Calu3 (cell line): ENCODE measurements at regions not wholly inside any gene's neighbourhood (a gene's known extent, or its start where the extent isn't known, plus 50 kb on each side); places are given as distances from the start of the nearest gene placed in this dataset.

Source experiments
- BruUV-seq: library from RNA; stranded (reverse); fragments of 400-500 nt; replicated peaks from 2 replicates; lab custom pipeline; 2021; lab: Mats Ljungman, UMichigan
- CTCF ChIA-PET: fragments of 300-600 bp; sonication (Branson Sonifier 250); formaldehyde crosslinking; loops from one replicate; lab custom pipeline; 2022; ENCODE audit warnings: antibody characterized with exemption; lab: Charles Lee
- DNase-seq: peaks from one replicate; pipeline ENCODE4 v3.0.0; 2022
- H3K27ac Mint-ChIP-seq: one replicate; pipeline ENCODE4 v1.8.0; 2022; ENCODE audit warnings: mixed read lengths; ENCODE audit not compliant: unreplicated experiment
- H3K27me3 Mint-ChIP-seq: one replicate; pipeline ENCODE4 v1.8.0; 2022; ENCODE audit warnings: mixed read lengths; ENCODE audit not compliant: unreplicated experiment
- H3K36me3 Mint-ChIP-seq: one replicate; pipeline ENCODE4 v1.8.0; 2022; ENCODE audit warnings: mild to moderate bottlenecking, moderate library complexity, mixed read lengths; ENCODE audit not compliant: insufficient read depth, unreplicated experiment
- H3K4me1 Mint-ChIP-seq: one replicate; pipeline ENCODE4 v1.8.0; 2022; ENCODE audit warnings: mild to moderate bottlenecking, low read depth, mixed read lengths; ENCODE audit not compliant: unreplicated experiment
- H3K4me3 Mint-ChIP-seq: one replicate; pipeline ENCODE4 v1.8.0; 2022; ENCODE audit warnings: mild to moderate bottlenecking, low read depth, moderate library complexity, mixed read lengths; ENCODE audit not compliant: unreplicated experiment
- H3K9me3 Mint-ChIP-seq: one replicate; pipeline ENCODE4 v1.8.0; 2022; ENCODE audit warnings: low read depth, mixed read lengths; ENCODE audit not compliant: unreplicated experiment
- intact Hi-C: fragments of 100-400 bp; cut with micrococcal nuclease; formaldehyde crosslinking; loops from one replicate; pipeline ENCODE4 v1.10.0; 2022; ENCODE audit not compliant: unreplicated experiment
- TF ChIP-seq, protein P1 (sequence below): fragments of 200-600 bp; IDR thresholded peaks from one replicate; pipeline ENCODE4 v1.8.0; 2022; ENCODE audit warnings: antibody characterized with exemption; ENCODE audit not compliant: unreplicated experiment

DNA sequence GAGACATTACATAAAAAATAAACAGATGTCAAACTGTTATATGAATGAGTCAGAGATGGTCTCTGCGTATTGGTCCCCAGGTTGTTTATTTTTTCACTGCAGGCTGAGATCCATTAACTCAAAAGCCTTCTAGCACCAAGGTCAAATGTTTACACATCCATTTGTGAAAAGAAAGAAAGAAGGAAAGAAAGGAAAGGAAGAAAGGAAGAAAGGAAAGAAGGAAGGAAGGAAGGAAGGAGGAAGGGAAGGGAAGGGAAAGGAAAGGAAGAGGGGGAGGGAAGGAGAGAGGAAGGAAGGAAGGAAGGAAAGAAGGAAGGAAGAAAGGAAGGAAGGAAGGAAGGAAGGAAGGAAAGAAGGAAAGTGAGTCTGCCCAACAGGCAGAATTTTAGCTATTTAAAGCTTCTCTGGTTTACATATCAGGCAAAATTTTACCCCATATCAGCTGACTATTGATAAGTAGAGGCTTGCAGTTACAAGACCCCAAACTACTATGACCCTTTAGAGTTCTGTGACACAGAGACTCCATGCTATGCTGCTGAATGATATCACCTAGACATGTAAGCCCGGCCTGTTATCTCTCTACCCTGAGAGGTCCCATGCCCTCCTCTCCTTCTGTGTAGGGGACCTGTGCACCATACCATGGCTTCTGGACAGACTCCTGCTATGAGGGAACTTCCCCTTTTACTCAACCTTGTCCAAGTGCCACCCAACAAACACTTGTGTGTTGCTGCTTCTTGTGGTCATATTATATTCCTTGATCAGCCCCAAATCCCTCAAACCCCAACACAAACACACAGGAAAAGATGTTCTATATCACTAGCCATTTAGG is 59.0 kb downstream of the DRD1 start:
- Mint-ChIP-seq H3K36me3 (no peaks in the 10 kb centered on the region), H3K4me3 (no peak overlapping the region), H3K27ac (no peak overlapping the region), H3K9me3 (peaks cover 5% of the 10 kb centered on the region), H3K27me3 (no peaks in the 10 kb centered on the region), H3K4me1 (no peaks in the 10 kb centered on the region)
- CTCF ChIA-PET = no interaction called here
- BruUV-seq = no TSS peak
- no peak for DNase-seq
- intact Hi-C loops = no loop called here
- TF ChIP-seq, protein P1, sequence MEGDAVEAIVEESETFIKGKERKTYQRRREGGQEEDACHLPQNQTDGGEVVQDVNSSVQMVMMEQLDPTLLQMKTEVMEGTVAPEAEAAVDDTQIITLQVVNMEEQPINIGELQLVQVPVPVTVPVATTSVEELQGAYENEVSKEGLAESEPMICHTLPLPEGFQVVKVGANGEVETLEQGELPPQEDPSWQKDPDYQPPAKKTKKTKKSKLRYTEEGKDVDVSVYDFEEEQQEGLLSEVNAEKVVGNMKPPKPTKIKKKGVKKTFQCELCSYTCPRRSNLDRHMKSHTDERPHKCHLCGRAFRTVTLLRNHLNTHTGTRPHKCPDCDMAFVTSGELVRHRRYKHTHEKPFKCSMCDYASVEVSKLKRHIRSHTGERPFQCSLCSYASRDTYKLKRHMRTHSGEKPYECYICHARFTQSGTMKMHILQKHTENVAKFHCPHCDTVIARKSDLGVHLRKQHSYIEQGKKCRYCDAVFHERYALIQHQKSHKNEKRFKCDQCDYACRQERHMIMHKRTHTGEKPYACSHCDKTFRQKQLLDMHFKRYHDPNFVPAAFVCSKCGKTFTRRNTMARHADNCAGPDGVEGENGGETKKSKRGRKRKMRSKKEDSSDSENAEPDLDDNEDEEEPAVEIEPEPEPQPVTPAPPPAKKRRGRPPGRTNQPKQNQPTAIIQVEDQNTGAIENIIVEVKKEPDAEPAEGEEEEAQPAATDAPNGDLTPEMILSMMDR = no peak

DNA sequence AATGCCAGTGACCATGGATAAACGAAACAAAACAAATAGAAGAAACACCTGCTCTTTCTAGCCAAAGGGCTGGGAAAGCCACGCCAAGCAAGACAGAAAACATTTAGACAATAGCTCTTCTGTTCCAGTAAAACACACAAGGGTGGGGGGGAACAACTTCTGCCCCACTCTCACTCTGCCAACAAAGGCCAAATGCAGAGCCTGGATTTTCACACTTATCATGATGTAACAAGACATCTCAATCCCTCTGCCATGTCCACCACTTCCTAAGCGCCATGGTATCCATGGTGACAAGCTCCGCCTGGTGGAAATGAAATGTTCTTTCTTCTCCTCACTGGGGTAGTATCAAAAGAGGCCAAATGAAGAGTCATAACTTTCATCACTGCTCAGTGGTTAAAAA is 60.6 kb downstream of the DRD1 start:
- CTCF ChIA-PET = interaction anchor here (0.6 kb wide), 2 partner anchors 198 to 274 kb away, joined by 6 to 9 read pairs; no protein-coding TSS in a partner anchor
- intact Hi-C loops = no loop called here
- Mint-ChIP-seq H3K27ac (no peak overlapping the region), H3K4me3 (no peak overlapping the region), H3K36me3 (no peaks in the 10 kb centered on the region), H3K4me1 (no peaks in the 10 kb centered on the region), H3K27me3 (no peaks in the 10 kb centered on the region), H3K9me3 (peaks cover 4% of the 10 kb centered on the region)
- BruUV-seq = no TSS peak
- DNase-seq = no peak
- TF ChIP-seq, protein P1 = no peak

DNA sequence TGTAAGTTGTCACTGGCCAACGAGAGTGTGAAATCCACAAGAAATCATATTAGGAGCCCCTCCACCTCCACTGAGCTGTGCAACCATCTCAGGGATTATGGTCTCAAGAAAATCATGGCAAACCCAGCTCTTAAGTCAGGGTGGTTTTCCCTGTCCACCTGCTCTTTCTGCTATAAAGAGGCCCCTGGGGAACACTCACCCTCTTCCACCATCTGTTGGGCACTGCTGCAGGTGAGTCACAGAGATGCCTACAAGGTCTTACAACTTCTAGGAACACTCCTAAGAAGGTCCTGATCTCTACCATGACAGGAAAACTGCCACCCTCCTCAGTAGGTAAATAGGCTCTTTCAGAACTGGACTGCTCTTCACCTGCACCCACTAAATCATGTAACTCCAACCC is 61.8 kb downstream of the DRD1 start:
- BruUV-seq = no TSS peak
- CTCF ChIA-PET = no interaction called here
- no peak overlapping the region for H3K27ac Mint-ChIP-seq
- H3K36me3 Mint-ChIP-seq = no peaks in the 10 kb centered on the region
- TF ChIP-seq, protein P1 = no peak
- no peak overlapping the region for H3K4me3 Mint-ChIP-seq
- no peaks in the 10 kb centered on the region for H3K4me1 Mint-ChIP-seq
- no peaks in the 10 kb centered on the region for H3K27me3 Mint-ChIP-seq
- DNase-seq = no peak
- intact Hi-C loops = no loop called here
- H3K9me3 Mint-ChIP-seq = peaks cover 4% of the 10 kb centered on the region

DNA sequence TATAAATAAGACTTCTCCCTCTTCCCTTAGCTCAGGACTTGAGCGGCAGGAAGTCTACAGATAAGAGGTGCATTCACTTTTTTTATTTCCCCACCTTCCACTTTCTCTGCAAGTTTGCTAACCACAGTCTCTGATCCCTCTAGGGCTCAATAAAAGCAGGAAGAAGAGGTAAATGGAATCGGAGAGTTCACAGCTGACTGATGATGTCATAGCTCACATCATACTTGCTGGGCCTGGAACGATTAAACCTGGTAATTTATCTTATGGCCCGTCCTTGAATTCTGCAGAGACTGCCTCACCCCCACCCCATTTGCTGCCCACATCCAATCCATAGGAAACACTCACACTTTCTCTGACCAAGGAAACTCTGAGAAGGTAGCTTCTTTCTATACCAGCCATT is 62.9 kb downstream of the DRD1 start:
- Mint-ChIP-seq H3K4me1 (no peaks in the 10 kb centered on the region), H3K27me3 (no peaks in the 10 kb centered on the region), H3K36me3 (no peaks in the 10 kb centered on the region), H3K27ac (no peak overlapping the region), H3K9me3 (peaks cover 4% of the 10 kb centered on the region), H3K4me3 (no peak overlapping the region)
- TF ChIP-seq, protein P1 = no peak
- CTCF ChIA-PET = interaction anchor here (0.7 kb wide), 1 partner anchor 26 kb away, joined by 3 read pairs; no protein-coding TSS in a partner anchor
- DNase-seq = no peak
- intact Hi-C loops = no loop called here
- BruUV-seq = no TSS peak
